NCI-H2196 treated with DMSO at 0.1 percent for 48 hours (cell line): ENCODE measurements at regions not wholly inside any gene's neighbourhood (a gene's known extent, or its start where the extent isn't known, plus 50 kb on each side); places are given as distances from the start of the nearest gene placed in this dataset.

Source experiments
- DNase-seq: peaks from one replicate; lab custom pipeline; 2025; ENCODE audit not compliant: unreplicated experiment; lab: John Stamatoyannopoulos, UW

GRCh38 chr4:23547096-23547495, 342.8 kb downstream of the PPARGC1A start:
- DNase-seq = no peak

DNA sequence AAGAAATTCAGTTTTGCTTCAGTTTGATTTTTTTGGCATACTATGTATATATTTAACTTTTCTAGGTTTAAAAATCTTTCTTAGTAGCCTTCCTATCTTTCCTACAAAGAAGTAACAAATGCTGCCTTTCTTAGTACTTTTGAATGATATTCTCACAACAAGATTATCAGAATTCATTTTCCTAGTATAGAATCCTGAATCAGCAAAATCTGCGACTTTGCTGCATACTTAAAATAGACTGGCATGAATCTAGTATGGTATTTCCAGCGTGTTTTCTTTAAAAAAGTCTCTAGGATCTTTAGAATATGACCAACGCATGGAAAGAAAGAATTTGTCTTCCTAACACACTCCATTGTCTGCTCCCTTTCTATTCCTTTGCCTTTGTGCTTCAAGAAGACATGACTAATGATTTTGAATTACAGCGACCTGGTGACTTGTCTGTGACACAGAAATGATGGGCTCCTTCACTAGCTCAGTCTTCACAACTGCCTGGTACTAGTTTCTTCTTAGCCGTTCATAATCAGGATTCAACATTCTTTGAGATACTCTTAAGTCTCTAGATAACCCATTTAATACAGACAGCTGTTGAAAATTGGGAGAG, 349.8 kb downstream of the PPARGC1A start:
- DNase-seq = no peak

GRCh38 chr4:23533859-23534258, 356.0 kb downstream of the PPARGC1A start:
- no peak for DNase-seq

DNA sequence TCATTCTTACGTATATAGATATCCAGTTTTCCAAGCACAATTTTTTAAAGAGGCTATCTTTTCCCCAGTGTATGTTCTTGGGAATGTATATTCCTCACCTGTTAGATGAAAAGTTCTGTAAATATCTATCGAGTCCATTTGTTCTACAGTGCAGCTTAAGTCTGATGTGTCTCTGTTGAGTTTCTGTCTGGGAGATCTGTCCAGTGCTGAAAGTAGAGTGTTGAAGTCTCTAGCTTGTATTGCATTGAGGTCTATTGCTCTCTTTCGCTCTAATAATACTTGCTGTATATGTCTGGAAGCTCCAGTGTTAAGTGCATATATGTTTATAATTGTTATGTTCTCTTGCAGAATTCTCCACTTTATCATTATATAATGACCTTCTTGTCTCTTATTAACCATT, 373.1 kb downstream of the PPARGC1A start:
- no peak for DNase-seq

DNA sequence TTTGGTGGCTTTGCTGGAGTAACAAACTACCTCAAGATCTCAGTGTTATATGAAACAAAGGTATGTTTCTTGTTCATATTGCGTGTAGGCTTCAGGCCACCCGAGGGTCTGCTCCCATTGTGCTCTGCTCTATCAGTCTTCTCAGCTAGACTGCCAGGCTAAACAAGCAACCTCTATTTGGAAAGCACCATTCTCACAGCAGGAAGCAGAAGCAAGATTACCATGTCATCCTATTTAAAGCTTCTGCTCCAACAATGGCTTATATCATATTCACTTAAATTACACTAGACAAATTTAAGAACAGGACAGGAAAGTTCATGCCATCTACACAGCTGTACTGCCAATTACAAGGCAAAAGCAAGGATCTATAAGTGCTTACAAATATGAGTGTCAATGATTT, 385.8 kb downstream of the PPARGC1A start:
- no peak for DNase-seq

GRCh38 chr4:23500894-23501449, 388.9 kb downstream of the PPARGC1A start:
- DNase-seq = no peak

GRCh38 chr4:23485801-23486200, 404.0 kb downstream of the PPARGC1A start:
- no peak for DNase-seq

- no peak for DNase-seq
These were observed 405.2 kb downstream of the PPARGC1A start for GRCh38 chr4:23484689-23485088.

DNA sequence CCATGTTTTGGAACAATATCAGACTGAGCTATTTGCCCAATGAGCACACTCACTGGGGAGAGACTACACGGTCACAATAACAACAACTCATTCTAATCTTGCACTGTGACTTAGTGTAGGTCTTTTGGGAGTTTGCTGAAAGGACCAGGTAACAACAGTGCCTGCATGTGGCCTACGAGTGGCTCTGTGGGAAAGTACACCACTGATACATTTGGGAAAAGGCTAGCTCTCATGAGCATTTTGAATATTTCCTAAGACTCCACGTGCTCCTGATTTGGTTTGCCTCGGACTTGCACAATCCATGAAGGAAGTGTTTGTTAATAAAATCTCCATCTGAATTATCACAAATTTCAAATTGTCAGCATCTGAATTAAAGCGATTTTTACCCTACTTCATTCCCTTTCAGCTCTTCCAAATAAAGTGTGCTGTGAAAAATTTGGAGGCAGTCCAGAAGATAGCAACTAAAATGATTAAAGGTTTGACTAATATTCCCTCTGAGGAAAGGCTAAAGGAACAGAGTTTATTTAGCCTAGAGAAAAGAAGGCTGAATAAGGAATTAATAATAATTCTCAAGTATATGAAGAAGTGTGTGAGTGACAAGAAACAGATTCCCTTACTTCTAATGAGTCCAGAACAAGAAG, 406.4 kb downstream of the PPARGC1A start:
- no peak for DNase-seq

- DNase-seq = no peak
These were observed 408.3 kb downstream of the PPARGC1A start for GRCh38 chr4:23481566-23481965.

GRCh38 chr4:23477905-23478304, 411.9 kb downstream of the PPARGC1A start:
- no peak for DNase-seq

GRCh38 chr4:23476515-23477090, 413.2 kb downstream of the PPARGC1A start:
- DNase-seq = no peak

DNA sequence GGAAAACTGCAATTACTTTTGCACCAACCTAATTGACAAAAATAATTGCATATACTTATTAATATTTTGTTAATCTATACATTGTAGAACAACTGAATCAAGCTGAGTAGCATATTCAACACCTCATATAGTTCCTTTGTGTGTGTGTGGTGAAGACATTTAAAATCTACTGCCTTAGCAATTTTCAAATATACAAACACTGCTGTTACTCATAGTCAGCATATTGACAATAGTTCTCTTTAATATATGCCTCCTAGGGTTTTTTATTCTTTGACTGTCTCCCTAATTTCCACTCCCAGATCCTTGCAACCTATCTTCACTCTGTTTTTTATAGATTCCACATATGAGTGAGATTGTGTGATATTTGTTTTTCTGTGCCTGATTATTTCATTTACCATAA, 426.8 kb downstream of the PPARGC1A start:
- DNase-seq = no peak

- no peak for DNase-seq
These were observed 431.8 kb downstream of the PPARGC1A start for GRCh38 chr4:23458054-23458453.

GRCh38 chr4:23456864-23457263, 433.0 kb downstream of the PPARGC1A start:
- DNase-seq = no peak

DNA sequence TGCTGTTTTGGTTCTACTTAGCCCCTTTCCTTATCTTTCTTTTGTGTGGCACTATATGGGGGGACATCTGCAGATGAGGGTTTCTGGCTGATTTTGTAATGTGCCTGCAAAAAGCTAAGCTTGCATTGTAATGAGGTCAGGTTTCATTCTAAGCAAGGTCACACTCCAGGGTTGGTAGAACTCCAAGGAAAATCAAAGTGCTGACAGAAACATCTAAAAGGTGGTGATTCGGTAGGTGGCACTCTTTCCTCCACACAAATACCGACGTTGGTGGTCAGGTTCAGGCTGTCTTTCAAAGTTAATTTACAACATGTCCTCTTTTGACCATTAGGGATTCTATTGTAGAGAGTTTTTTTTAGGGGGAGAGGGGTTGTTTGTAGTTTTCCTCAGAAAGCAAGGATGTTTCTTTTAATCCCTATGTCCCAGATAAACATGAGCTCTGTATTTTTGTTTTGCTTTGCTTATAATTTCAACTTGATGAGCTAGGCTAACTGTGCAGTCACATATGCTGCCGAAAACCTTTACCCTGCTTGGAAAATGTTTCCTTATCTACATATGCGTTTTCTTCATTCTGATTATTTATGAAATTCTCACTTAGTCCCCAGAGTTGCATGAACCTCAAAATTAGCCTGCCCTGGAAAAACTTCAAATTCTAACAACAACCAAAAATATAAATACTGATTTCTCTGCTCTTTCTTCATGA, 434.2 kb downstream of the PPARGC1A start:
- no peak for DNase-seq

- DNase-seq = no peak
These were observed 448.2 kb downstream of the PPARGC1A start for GRCh38 chr4:23441530-23442069.

DNA sequence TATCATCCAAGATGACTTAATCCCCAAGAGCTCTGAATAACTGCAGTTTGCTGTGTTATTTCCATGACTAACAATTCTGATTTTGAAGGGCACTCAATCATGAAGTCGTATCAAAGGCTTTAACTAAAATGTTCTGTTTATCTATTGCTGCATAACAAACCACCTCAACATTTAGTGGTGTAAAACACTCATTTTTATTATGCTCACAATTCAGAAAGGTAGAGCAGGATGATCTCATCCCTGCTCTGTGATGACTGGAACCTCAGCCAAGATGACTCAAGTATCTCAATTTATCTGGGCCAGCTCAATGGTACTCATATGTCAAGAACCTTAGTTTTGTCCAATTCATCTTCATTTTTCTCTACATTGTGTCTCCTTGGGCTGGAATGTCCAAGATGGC, 451.1 kb downstream of the PPARGC1A start:
- DNase-seq = no peak

GRCh38 chr4:23429497-23429896, 460.4 kb downstream of the PPARGC1A start:
- DNase-seq = no peak

DNA sequence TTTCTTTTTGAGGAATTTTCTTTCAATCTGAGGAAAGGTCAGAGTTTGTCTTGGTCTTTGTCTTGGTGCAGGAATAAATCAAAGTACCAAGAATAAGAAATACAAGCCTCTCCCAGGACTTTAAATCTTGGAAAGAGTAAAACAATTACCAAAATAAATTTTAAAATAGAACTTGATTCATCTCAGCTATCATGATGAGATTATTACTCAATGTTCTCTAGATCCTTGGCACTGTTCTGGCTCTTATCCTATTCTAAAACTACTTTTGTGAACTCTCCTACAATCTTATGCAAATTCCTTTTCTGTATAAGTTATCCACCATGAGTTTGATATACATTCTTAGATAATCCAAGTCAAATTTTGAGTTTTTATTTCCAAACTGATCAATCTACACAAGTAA, 464.3 kb downstream of the PPARGC1A start:
- DNase-seq = no peak

- no peak for DNase-seq
These were observed 466.3 kb downstream of the PPARGC1A start for GRCh38 chr4:23423540-23423939.

DNA sequence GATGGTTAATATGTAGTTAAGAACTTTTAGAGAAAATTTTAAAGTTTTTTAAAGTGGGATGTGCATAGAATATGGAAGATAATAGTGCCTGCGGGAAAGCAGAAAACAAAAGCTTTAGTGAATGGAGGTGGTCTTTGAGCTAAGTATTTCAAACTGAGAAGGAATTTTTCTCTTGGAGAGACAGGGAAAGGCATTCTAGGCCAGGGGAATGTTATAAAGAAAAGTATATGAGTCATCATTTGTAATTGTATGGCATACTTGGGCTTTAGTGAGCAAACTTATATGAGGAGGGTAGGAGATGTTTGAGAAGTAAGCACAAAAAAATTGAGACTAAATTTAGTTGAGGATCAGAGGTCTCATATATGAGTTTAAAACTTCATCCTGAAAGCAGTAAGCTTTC, 467.0 kb downstream of the PPARGC1A start:
- DNase-seq = no peak
